Right lobe of liver (tissue), 4 donors: ENCODE measurements at regions not wholly inside any gene's neighbourhood (a gene's known extent, or its start where the extent isn't known, plus 50 kb on each side); places are given as distances from the start of the nearest gene placed in this dataset.

Source experiments
- CTCF ChIP-seq, 4 donors: fragments of 200-600 bp in 3 of 4; fragments of 450-650 bp in 1 of 4; IDR thresholded peaks; one replicate each; pipeline versions ENCODE4 v1.5.1 to v1.8.0; 2016 to 2022; ENCODE audit warnings: antibody characterized with exemption in 4 of 4, mild to moderate bottlenecking in 2 of 4
- POLR2A ChIP-seq: fragments of 450-650 bp; IDR thresholded peaks from one replicate; pipeline ENCODE4 v1.6.1; 2017; ENCODE audit warnings: antibody characterized with exemption, mild to moderate bottlenecking
- donor health status: DM: no; HTN: no; CAD: no.
- donor health status: DM: no; HTN: no; CAD: no.
- donor health status: DM: no; HTN: yes; CAD: no.

- no peak for TF ChIP-seq CTCF (IDR thresholded peaks at IDR 0.05)
- no peak for TF ChIP-seq POLR2A
Measured at GRCh38 chr22:26732284-26732683, 74.9 kb downstream of the MIAT start.
